Posterior cingulate gyrus (tissue), 11 donors: ENCODE measurements at regions not wholly inside any gene's neighbourhood (a gene's known extent, or its start where the extent isn't known, plus 50 kb on each side); places are given as distances from the start of the nearest gene placed in this dataset.

Experiments
- DNase-seq, 10 donors: peaks; one replicate each; pipeline versions ENCODE4 v3.0.0 to v3.0.0-alpha.2; 2020 to 2021; ENCODE audit warnings: mixed read lengths in 3 of 10
- intact Hi-C: fragments of 100-400 bp; cut with DNase I; formaldehyde crosslinking; loops from one replicate; pipeline ENCODE4 v1.15.1; 2023

- no peak for DNase-seq
- intact Hi-C loops = no loop called here
These were observed 451.8 kb upstream of the CCL2 start for GRCh38 chr17:33803199-33803685.

- intact Hi-C loops = no loop called here
- no peak for DNase-seq
These were observed 451.4 kb upstream of the CCL2 start for GRCh38 chr17:33803686-33804085.

GRCh38 chr17:33804401-33804800 lies 450.7 kb upstream of the CCL2 start:
- intact Hi-C loops = no loop called here
- DNase-seq = no peak

- intact Hi-C loops = no loop called here
- no peak for DNase-seq
These were observed 448.5 kb upstream of the CCL2 start for GRCh38 chr17:33806631-33807030.

GRCh38 chr17:33809748-33810147 lies 445.3 kb upstream of the CCL2 start:
- DNase-seq = no peak
- intact Hi-C loops = no loop called here

GRCh38 chr17:33811004-33811760 lies 443.9 kb upstream of the CCL2 start:
- intact Hi-C loops = no loop called here
- no peak for DNase-seq

GRCh38 chr17:33811984-33812577 lies 443.0 kb upstream of the CCL2 start:
- no peak for DNase-seq
- intact Hi-C loops = no loop called here

GRCh38 chr17:33814852-33815251 lies 440.2 kb upstream of the CCL2 start:
- DNase-seq = no peak

GRCh38 chr17:33816036-33816435 lies 439.0 kb upstream of the CCL2 start:
- intact Hi-C loops = no loop called here
- DNase-seq = no peak

More at GRCh38 chr17:33814852-33815251, 440.2 kb upstream of the CCL2 start:
- intact Hi-C loops = no loop called here

- intact Hi-C loops = no loop called here
These were observed 438.1 kb upstream of the CCL2 start for GRCh38 chr17:33816842-33817617.

GRCh38 chr17:33819539-33819938 lies 435.5 kb upstream of the CCL2 start:
- no peak for DNase-seq
- intact Hi-C loops = no loop called here

More at GRCh38 chr17:33816842-33817617, 438.1 kb upstream of the CCL2 start:
- peak in 1 of 10 donors; percentile 64 for DNase-seq

GRCh38 chr17:33832262-33832661 lies 422.8 kb upstream of the CCL2 start:
- DNase-seq = no peak
- intact Hi-C loops = no loop called here

GRCh38 chr17:33837281-33837680 lies 417.8 kb upstream of the CCL2 start:
- intact Hi-C loops = no loop called here
- no peak for DNase-seq

GRCh38 chr17:33838281-33838680 lies 416.8 kb upstream of the CCL2 start:
- intact Hi-C loops = no loop called here
- DNase-seq = no peak

- no peak for DNase-seq
- intact Hi-C loops = no loop called here
These were observed 407.2 kb upstream of the CCL2 start for GRCh38 chr17:33847900-33848299.

- intact Hi-C loops = no loop called here
- DNase-seq = no peak
These were observed 406.7 kb upstream of the CCL2 start for GRCh38 chr17:33848433-33848832.

- no peak for DNase-seq
- intact Hi-C loops = no loop called here
These were observed 400.5 kb upstream of the CCL2 start for GRCh38 chr17:33854596-33854995.

- intact Hi-C loops = no loop called here
- no peak for DNase-seq
These were observed 397.0 kb upstream of the CCL2 start for GRCh38 chr17:33858121-33858520.

- no peak for DNase-seq
- intact Hi-C loops = no loop called here
These were observed 396.4 kb upstream of the CCL2 start for GRCh38 chr17:33858682-33859081.

- intact Hi-C loops = no loop called here
- no peak for DNase-seq
These were observed 392.1 kb upstream of the CCL2 start for GRCh38 chr17:33862772-33863602.
